Memory B cell (primary cell): ENCODE measurements at regions not wholly inside any gene's neighbourhood (a gene's known extent, or its start where the extent isn't known, plus 50 kb on each side); places are given as distances from the start of the nearest gene placed in this dataset.

Source experiments
- ATAC-seq: fragments of 150-1000 bp; cut with Tn5 transposase; 2 replicates; pipeline ENCODE4 v1.10.0; 2021; ENCODE audit warnings: low read depth, mild to moderate bottlenecking, moderate library complexity
- DNase-seq, 2 donors: peaks; one replicate each; pipeline ENCODE4 v3.0.0; 2022; ENCODE audit warnings: low spot score in 2 of 2
- H3K27ac Mint-ChIP-seq: one replicate; pipeline ENCODE4 v1.8.0; 2022; ENCODE audit warnings: mild to moderate bottlenecking, moderate library complexity, mixed read lengths
- H3K27me3 Mint-ChIP-seq: one replicate; pipeline ENCODE4 v1.8.0; 2022; ENCODE audit warnings: mixed read lengths
- H3K36me3 Mint-ChIP-seq: one replicate; pipeline ENCODE4 v1.8.0; 2022; ENCODE audit warnings: mild to moderate bottlenecking, mixed read lengths
- H3K4me1 Mint-ChIP-seq: one replicate; pipeline ENCODE4 v1.8.0; 2022; ENCODE audit warnings: mixed read lengths
- H3K4me3 Mint-ChIP-seq: one replicate; pipeline ENCODE4 v1.8.0; 2022; ENCODE audit warnings: mild to moderate bottlenecking, moderate library complexity, mixed read lengths
- H3K9me3 Mint-ChIP-seq: one replicate; pipeline ENCODE4 v1.8.0; 2022; ENCODE audit warnings: mixed read lengths

DNA sequence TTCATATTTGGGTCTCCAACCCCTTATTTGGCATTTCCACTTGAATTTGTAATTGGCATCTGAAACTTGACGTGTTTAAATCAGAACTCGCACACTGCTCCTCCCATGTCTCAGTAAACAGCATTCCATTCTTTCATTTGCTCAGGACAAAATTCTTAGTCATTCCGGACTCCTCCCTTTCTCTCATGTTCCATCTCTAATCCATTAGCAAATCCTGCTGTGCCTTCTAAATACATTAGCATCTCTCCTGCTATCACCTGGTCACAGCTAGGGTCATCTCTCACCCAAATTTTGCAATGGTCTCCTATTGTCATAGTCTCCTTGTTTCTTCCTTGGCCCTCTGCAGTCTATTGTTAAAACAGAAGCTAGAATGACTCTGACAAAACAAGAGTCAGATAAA, 119.9 kb upstream of the CADPS start:
- DNase-seq = no peak
- no peak for ATAC-seq
- Mint-ChIP-seq H3K9me3 (peaks cover 3% of the 10 kb centered on the region), H3K36me3 (no peaks in the 10 kb centered on the region), H3K4me1 (no peaks in the 10 kb centered on the region), H3K27me3 (no peaks in the 10 kb centered on the region), H3K27ac (no peak overlapping the region), H3K4me3 (no peak overlapping the region)

DNA sequence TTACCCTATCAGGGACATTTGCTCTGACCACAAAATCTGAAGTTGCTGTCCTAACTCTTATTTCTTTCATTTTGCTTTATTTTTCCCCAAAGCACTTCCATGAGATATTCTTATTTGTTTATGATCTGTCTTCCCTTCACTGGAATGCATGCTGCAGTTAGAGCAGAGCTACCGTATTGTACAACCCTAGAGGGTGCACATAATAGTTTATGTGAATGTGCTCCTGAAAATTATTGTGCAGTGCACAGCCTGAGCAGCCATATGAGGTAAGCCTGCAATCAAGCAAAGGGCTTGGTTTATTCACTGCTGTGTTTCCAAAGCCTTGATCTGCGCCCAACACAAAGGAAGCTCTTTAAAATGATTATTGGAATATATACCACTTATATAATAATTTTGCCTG, 120.3 kb upstream of the CADPS start:
- DNase-seq (no peak), ATAC-seq (no peak)
- no peaks in the 10 kb centered on the region for H3K36me3 Mint-ChIP-seq
- H3K4me3 Mint-ChIP-seq = no peak overlapping the region
- H3K9me3 Mint-ChIP-seq = peaks cover 3% of the 10 kb centered on the region
- H3K27me3 Mint-ChIP-seq = no peaks in the 10 kb centered on the region
- no peak overlapping the region for H3K27ac Mint-ChIP-seq
- no peaks in the 10 kb centered on the region for H3K4me1 Mint-ChIP-seq

DNA sequence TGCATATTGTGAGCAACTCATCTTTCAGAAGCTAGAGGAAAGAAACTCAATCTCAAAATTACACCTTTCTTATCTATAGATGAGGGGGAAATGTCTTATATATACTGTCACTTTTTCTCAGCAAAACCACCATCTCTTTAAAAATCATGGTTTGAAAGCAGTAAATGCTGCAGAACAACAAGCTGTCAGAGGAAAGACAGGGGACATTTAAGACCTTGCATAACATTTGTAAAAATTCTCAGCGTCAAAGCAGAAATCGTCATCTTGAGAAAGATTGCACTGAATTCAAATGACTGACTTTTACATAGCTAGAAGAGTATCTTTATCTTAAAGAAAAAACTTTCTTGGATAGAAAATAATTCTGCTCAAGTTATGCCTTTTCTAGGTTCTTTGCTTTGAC, 122.2 kb upstream of the CADPS start:
- H3K4me1 Mint-ChIP-seq = no peaks in the 10 kb centered on the region
- no peaks in the 10 kb centered on the region for H3K27me3 Mint-ChIP-seq
- no peaks in the 10 kb centered on the region for H3K36me3 Mint-ChIP-seq
- DNase-seq (no peak), ATAC-seq (no peak)
- peaks cover 3% of the 10 kb centered on the region for H3K9me3 Mint-ChIP-seq
- no peak overlapping the region for H3K4me3 Mint-ChIP-seq
- no peak overlapping the region for H3K27ac Mint-ChIP-seq

DNA sequence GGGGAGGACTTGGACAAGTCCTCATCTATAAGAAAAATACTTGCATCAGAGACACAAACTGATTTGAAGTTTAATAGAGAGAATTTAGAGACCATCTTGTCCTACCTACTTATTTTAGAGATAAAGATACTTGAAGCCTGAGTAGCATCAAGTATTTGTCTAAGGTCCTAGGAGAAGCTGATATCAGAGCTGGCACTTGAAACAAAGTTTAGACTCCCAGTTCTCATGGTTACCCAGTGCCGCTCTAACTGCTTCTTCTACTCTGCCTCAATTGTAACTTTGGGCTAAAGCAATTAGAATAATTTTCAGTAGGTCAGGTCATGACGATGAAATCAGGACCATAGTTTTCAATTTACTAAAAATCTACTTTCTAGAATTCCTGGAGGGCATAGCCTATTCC, 123.9 kb upstream of the CADPS start:
- H3K4me1 Mint-ChIP-seq = no peaks in the 10 kb centered on the region
- no peak for ATAC-seq
- H3K4me3 Mint-ChIP-seq = no peak overlapping the region
- peaks cover 5% of the 10 kb centered on the region for H3K9me3 Mint-ChIP-seq
- no peak overlapping the region for H3K27ac Mint-ChIP-seq
- no peaks in the 10 kb centered on the region for H3K36me3 Mint-ChIP-seq
- no peaks in the 10 kb centered on the region for H3K27me3 Mint-ChIP-seq
- no peak for DNase-seq

DNA sequence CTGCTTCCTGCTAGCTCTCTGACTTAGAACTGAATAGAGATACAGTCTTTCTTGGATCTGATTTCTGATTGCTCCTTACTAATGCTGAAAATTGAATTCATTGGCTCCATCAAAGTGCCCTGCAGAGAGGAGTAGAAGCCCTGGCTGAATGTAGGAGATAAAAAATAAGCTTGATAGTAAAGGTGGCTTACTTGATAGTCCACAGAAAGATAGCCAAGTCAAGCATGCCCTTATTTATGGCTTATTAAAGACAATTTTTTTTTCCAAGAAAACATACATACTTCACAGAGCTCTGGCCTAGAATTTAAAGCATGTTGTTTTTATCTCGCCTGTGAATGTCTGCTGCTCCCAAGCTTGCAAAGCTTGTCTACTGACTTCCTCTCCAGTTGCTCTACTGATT, 124.6 kb upstream of the CADPS start:
- no peak for ATAC-seq
- no peak overlapping the region for H3K27ac Mint-ChIP-seq
- peaks cover 7% of the 10 kb centered on the region for H3K9me3 Mint-ChIP-seq
- no peak overlapping the region for H3K4me3 Mint-ChIP-seq
- no peak for DNase-seq
- no peaks in the 10 kb centered on the region for H3K36me3 Mint-ChIP-seq
- no peaks in the 10 kb centered on the region for H3K4me1 Mint-ChIP-seq
- H3K27me3 Mint-ChIP-seq = no peaks in the 10 kb centered on the region

DNA sequence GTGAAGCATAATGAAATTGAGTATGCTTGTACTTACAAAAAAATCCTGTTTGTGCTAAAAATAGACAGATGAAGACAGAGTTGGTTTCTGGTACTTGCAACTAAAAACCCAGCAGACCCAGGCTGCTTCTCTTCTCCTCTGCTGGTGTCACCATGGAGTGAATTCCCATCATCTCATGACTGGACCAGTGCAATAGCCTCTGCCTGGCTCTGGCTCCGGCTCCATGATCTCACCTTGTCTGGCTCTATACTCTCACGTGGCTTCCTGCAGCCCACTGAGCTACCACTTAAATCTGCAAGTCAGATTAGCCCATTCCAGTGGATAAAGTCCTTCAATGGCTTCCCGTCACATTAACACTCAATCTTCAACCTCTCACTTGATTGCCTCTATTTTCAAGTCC, 129.2 kb upstream of the CADPS start:
- H3K27me3 Mint-ChIP-seq = peaks cover 2% of the 10 kb centered on the region
- DNase-seq = no peak
- no peak overlapping the region for H3K27ac Mint-ChIP-seq
- H3K4me3 Mint-ChIP-seq = no peak overlapping the region
- no peaks in the 10 kb centered on the region for H3K4me1 Mint-ChIP-seq
- ATAC-seq = no peak
- peaks cover 7% of the 10 kb centered on the region for H3K9me3 Mint-ChIP-seq
- H3K36me3 Mint-ChIP-seq = no peaks in the 10 kb centered on the region

DNA sequence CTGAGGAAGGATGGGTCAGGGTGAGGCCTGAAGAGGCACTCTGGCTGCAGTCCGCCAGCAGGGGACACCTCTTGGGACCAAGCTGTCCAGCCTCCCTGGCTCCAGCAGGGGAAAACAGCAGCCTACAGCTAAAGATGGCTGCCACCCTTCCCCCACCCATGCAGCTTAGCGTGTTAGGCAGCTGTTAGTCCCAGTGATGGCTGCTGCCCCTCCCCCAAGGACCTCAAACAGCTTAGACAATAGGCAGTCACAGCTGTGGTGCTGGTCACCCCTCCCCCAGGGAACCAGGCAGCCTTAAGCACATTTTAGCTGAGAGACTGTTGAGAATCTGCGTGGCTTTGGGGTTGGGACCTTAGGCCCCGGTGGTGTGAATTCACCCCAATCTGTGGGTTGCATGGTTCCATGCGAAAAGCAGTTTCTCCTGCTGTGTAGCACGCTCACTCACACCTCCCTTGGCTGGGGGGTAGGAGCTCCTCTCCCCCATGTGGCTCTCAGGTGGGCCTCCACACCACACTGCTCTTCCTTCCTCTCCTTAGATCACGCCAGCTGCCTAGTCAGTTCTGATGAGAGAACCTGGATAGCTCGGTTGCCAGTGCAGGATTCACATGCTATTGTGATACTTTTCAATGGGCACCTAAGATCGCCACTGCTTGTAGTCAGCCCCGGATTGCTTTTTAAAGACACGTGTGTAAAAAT, 140.5 kb upstream of the CADPS start:
- Mint-ChIP-seq H3K4me1 (no peaks in the 10 kb centered on the region), H3K4me3 (no peak overlapping the region), H3K27ac (no peak overlapping the region), H3K27me3 (peaks cover 2% of the 10 kb centered on the region), H3K9me3 (peaks cover 7% of the 10 kb centered on the region), H3K36me3 (peaks cover 2% of the 10 kb centered on the region)
- DNase-seq = no peak
- ATAC-seq = no peak

DNA sequence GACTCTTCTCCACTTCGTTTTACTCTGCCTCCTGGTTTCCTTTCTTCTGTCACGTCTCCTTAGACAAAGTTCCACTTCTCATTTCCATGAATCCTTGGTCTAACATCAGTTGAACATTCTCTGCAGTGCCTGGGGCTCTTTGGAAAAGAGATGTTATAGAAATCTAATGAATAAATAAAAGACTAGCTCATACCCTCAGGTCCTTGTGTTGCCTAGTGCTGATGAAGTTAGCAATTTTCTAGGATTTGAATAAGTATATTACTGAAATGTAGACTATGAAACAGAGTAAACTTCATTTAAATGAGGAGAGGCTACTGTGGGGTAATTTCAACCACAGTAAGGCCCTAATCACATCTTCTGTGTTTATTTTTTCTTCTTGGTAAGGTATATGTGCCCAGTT, 146.9 kb upstream of the CADPS start:
- H3K9me3 Mint-ChIP-seq = peaks cover 4% of the 10 kb centered on the region
- H3K27ac Mint-ChIP-seq = no peak overlapping the region
- no peaks in the 10 kb centered on the region for H3K4me1 Mint-ChIP-seq
- no peak for DNase-seq
- H3K27me3 Mint-ChIP-seq = peaks cover 2% of the 10 kb centered on the region
- peaks cover 2% of the 10 kb centered on the region for H3K36me3 Mint-ChIP-seq
- ATAC-seq = no peak
- H3K4me3 Mint-ChIP-seq = no peak overlapping the region

DNA sequence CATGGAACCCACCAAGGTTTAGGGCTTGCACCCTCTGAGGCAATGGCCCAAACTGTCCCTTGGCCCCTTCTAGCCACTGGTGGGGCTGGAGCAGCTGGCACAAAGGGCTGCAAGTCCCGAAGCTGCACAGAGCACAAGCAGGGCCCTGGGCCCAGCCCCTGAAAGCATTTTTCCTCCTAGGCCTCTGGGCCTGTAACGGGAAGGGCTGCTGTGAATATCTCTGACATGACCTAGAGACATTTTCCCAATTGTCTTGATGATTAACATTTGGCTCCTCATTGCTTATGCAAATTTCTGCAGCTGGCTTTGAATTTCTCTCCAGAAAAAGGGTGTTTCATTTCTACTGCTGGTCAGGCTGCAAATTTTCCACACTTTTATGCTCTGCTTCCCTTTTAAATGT, 151.5 kb upstream of the CADPS start:
- Mint-ChIP-seq H3K4me1 (no peaks in the 10 kb centered on the region), H3K27ac (no peak overlapping the region), H3K36me3 (no peaks in the 10 kb centered on the region), H3K9me3 (peaks cover 1% of the 10 kb centered on the region), H3K27me3 (no peaks in the 10 kb centered on the region), H3K4me3 (no peak overlapping the region)
- ATAC-seq (no peak), DNase-seq (no peak)

DNA sequence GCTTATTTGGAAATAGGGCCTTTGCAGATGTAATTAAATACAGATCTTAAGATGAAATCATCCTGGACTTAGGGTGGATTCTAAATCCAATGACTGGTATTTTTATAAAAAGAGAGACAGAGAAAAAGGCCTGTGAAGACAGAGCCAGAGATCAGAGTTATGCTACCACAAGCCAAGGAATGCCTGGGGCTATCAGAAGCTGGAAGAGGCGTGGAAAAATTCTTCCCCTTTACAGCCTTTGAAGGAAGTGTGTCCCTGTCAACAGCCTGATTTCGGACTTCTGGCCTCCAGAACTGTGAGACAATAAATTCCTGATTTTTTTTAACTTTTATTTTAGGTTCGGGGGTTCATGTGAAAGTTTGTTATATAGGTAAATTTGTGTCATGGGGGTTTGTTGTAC, 154.1 kb upstream of the CADPS start:
- H3K4me3 Mint-ChIP-seq = no peak overlapping the region
- H3K27me3 Mint-ChIP-seq = no peaks in the 10 kb centered on the region
- no peak for ATAC-seq
- H3K27ac Mint-ChIP-seq = no peak overlapping the region
- no peaks in the 10 kb centered on the region for H3K4me1 Mint-ChIP-seq
- peaks cover 1% of the 10 kb centered on the region for H3K9me3 Mint-ChIP-seq
- no peaks in the 10 kb centered on the region for H3K36me3 Mint-ChIP-seq
- DNase-seq = no peak

DNA sequence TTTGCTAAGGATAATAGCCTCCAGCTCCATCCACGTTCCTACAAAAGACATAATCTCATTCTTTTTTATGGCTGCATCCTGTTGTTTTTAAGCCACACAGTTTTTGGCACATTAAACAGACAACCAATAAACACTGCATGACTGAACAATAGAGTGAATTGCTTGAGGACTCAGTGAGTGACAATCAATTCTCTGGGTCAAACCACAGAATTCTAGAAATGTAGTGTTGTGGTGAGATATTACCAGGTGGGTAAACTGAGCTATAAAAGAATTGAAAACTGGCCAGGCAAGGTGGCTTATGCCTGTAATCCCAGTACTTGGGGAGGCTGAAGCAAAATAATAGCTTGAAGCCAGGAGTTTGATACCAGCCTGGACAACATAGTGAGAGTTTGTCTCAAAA, 154.7 kb upstream of the CADPS start:
- DNase-seq = no peak
- Mint-ChIP-seq H3K4me1 (no peaks in the 10 kb centered on the region), H3K4me3 (no peak overlapping the region), H3K36me3 (no peaks in the 10 kb centered on the region), H3K9me3 (peaks cover 1% of the 10 kb centered on the region), H3K27me3 (no peaks in the 10 kb centered on the region), H3K27ac (no peak overlapping the region)
- ATAC-seq = no peak

DNA sequence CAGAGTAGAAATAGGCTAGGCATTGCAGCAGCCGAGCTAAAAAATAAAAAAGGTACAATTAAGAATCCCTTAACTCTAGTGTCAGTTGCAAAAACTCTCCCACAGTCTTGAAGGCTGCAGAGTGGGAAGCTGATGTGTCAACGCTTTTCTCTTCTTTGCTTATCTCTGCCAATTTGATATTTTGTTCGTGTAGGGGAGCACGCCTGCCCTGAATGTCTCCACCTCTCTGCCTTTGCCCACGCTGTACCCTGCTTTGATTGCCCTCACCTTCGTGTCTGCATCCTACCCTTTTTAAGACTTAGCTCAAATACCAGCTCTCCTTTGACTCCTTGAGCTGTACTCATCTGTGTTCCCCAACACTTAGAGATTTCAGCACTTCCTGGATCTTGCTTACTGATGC, 155.4 kb upstream of the CADPS start:
- ATAC-seq = no peak
- no peaks in the 10 kb centered on the region for H3K4me1 Mint-ChIP-seq
- no peaks in the 10 kb centered on the region for H3K9me3 Mint-ChIP-seq
- DNase-seq = no peak
- no peaks in the 10 kb centered on the region for H3K27me3 Mint-ChIP-seq
- H3K27ac Mint-ChIP-seq = no peak overlapping the region
- no peaks in the 10 kb centered on the region for H3K36me3 Mint-ChIP-seq
- H3K4me3 Mint-ChIP-seq = no peak overlapping the region

DNA sequence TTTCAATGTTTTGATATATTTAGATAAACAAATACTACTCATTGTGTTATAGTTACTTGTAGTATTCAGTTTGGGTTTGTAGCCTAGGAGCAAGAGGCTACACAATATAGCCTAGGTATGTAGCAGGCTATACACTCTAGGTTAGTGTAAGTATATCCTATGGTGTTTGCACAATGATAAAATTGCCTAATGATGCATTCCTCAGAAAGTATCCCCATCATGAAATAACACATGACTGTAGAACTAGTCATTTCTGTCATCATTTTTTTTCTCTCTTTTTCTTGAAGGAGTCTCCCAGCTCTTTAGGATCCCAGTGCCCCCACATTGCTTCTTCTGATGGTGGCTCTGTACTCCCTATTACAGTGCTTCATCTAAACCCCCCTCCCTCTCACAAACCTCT, 157.7 kb upstream of the CADPS start:
- no peak overlapping the region for H3K4me3 Mint-ChIP-seq
- DNase-seq = no peak

DNA sequence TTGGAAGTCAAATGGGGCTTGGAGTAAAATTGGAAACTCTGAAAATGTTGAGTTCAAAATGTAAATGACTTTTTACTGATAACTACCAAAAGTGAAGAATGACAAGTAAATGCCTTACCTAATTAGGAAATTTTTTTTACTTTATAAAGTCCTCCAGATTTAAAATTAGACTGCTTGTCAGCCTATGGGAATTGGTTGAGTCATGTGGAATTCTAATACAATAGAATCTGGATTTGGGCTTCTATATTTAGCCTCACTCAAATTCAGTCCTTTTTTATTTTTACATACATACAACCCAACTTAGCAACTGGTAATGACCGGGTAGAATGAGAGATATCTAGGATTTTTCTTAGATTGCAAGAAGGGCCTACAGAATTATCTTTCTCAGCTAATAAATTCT, 158.9 kb upstream of the CADPS start:
- no peak overlapping the region for H3K27ac Mint-ChIP-seq

More for the DNA sequence above, 157.7 kb upstream of the CADPS start:
- no peaks in the 10 kb centered on the region for H3K27me3 Mint-ChIP-seq
- no peak for ATAC-seq
- H3K4me1 Mint-ChIP-seq = no peaks in the 10 kb centered on the region
- H3K9me3 Mint-ChIP-seq = no peaks in the 10 kb centered on the region
- no peak overlapping the region for H3K27ac Mint-ChIP-seq
- no peaks in the 10 kb centered on the region for H3K36me3 Mint-ChIP-seq

DNA sequence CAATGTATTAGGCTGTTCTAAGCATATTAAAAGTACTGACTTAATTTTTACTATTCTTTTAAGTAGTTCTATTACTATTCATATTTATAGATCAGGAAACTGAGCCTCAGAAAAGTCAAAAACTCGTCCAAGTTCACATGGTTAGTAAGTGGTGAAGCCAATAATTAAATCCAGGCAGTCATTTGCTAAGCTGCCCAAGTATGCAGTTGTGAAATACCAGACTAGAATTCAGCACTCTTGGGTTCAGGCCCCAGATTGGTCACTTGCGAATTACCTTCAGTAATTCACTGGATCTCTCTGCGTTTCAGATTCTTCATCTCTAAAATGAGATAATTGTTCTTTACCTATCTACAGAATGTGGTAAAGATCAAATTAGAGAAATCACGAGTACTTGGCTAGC, 161.9 kb upstream of the CADPS start:
- no peak for ATAC-seq
- Mint-ChIP-seq H3K4me1 (no peaks in the 10 kb centered on the region), H3K4me3 (no peak overlapping the region), H3K27me3 (no peaks in the 10 kb centered on the region), H3K27ac (no peak overlapping the region), H3K36me3 (no peaks in the 10 kb centered on the region), H3K9me3 (no peaks in the 10 kb centered on the region)
- DNase-seq = no peak

More for the DNA sequence above, 158.9 kb upstream of the CADPS start:
- no peaks in the 10 kb centered on the region for H3K9me3 Mint-ChIP-seq
- no peaks in the 10 kb centered on the region for H3K4me1 Mint-ChIP-seq
- H3K4me3 Mint-ChIP-seq = no peak overlapping the region
- DNase-seq (no peak), ATAC-seq (no peak)
- H3K27me3 Mint-ChIP-seq = no peaks in the 10 kb centered on the region
- H3K36me3 Mint-ChIP-seq = no peaks in the 10 kb centered on the region
